ENCODE measurements at regions not wholly inside any gene's neighbourhood (a gene's known extent, or its start where the extent isn't known, plus 50 kb on each side); places are given as distances from the start of the nearest gene placed in this dataset.
A peak's percentile ranks its signal among the peaks of the same experiment; 100 is the strongest.
"Not testable (repeated sequence)": the region's sequence is repeated elsewhere in the genome, so short reads cannot be mapped to it uniquely, and the experiment has no call there.

- DNase-seq: peak in 1 of 2 donors; percentile 10
Observed at GRCh38 chr11:90326647-90327046, 103.8 kb upstream of the CHORDC1 start.

GRCh38 chr11:90323289-90323688 lies 100.4 kb upstream of the CHORDC1 start:
- no peak for DNase-seq

GRCh38 chr11:90321018-90321417 lies 98.2 kb upstream of the CHORDC1 start:
- DNase-seq: no peak

- no peak for DNase-seq
Observed at GRCh38 chr11:90318651-90319050, 95.8 kb upstream of the CHORDC1 start.

- DNase-seq: no peak
Observed at GRCh38 chr11:90310210-90310609, 87.4 kb upstream of the CHORDC1 start.

GRCh38 chr11:90309693-90310092 lies 86.8 kb upstream of the CHORDC1 start:
- no peak for DNase-seq

GRCh38 chr11:90294526-90294925 lies 71.7 kb upstream of the CHORDC1 start:
- no peak for DNase-seq

- no peak for DNase-seq
Observed at GRCh38 chr11:90294091-90294490, 71.2 kb upstream of the CHORDC1 start.

- DNase-seq: peak in 1 of 2 donors; percentile 18
Observed at GRCh38 chr11:90288212-90288821, 65.5 kb upstream of the CHORDC1 start.

- DNase-seq: no peak
Observed at GRCh38 chr11:90286640-90287039, 63.8 kb upstream of the CHORDC1 start.

GRCh38 chr11:90284171-90284570 lies 61.3 kb upstream of the CHORDC1 start:
- peak; percentile 6 to 31 for DNase-seq

GRCh38 chr11:90282551-90283071 lies 59.8 kb upstream of the CHORDC1 start:
- DNase-seq: not testable (repeated sequence)

- DNase-seq: no peak
Observed at GRCh38 chr11:90274362-90274761, 51.5 kb upstream of the CHORDC1 start.
